Stimulated activated CD8-positive, alpha-beta memory T cell treated with anti-CD3 and anti-CD28 coated beads, Interleukin-12 subunit alpha, Interleukin-12 subunit beta, amount 100 ng/mL, for 1 hour (primary cell): ENCODE measurements at regions not wholly inside any gene's neighbourhood (a gene's known extent, or its start where the extent isn't known, plus 50 kb on each side); places are given as distances from the start of the nearest gene placed in this dataset.

ENCODE experiments used
- DNase-seq: peaks from one replicate; pipeline ENCODE4 v3.0.0-alpha.2; 2020; ENCODE audit warnings: low read depth

GRCh38 chr1:235027076-235027861 lies 101.4 kb downstream of the TOMM20 start:
- no peak for DNase-seq

- DNase-seq, result no peak
These were observed 103.1 kb downstream of the TOMM20 start for GRCh38 chr1:235025422-235025984.

GRCh38 chr1:235024711-235025421 lies 103.8 kb downstream of the TOMM20 start:
- no peak for DNase-seq

GRCh38 chr1:235023711-235024439 lies 104.8 kb downstream of the TOMM20 start:
- no peak for DNase-seq

- no peak for DNase-seq
These were observed 105.5 kb downstream of the TOMM20 start for GRCh38 chr1:235022981-235023710.

GRCh38 chr1:235022341-235022980 lies 106.2 kb downstream of the TOMM20 start:
- no peak for DNase-seq

GRCh38 chr1:235021815-235022214 lies 106.8 kb downstream of the TOMM20 start:
- no peak for DNase-seq

GRCh38 chr1:235021321-235021720 lies 107.3 kb downstream of the TOMM20 start:
- DNase-seq, result no peak

GRCh38 chr1:235019961-235020360 lies 108.7 kb downstream of the TOMM20 start:
- DNase-seq, result no peak

- no peak for DNase-seq
These were observed 109.2 kb downstream of the TOMM20 start for GRCh38 chr1:235019471-235019870.

GRCh38 chr1:235018720-235019444 lies 109.8 kb downstream of the TOMM20 start:
- no peak for DNase-seq

- no peak for DNase-seq
These were observed 110.5 kb downstream of the TOMM20 start for GRCh38 chr1:235018161-235018560.

- no peak for DNase-seq
These were observed 110.9 kb downstream of the TOMM20 start for GRCh38 chr1:235017719-235018118.

- DNase-seq, result no peak
These were observed 111.4 kb downstream of the TOMM20 start for GRCh38 chr1:235017191-235017590.

- DNase-seq, result no peak
These were observed 113.2 kb downstream of the TOMM20 start for GRCh38 chr1:235015291-235015985.

- DNase-seq, result no peak
These were observed 113.9 kb downstream of the TOMM20 start for GRCh38 chr1:235014756-235015155.

GRCh38 chr1:235013512-235013911 lies 115.1 kb downstream of the TOMM20 start:
- DNase-seq, result no peak

GRCh38 chr1:235012436-235013210 lies 116.0 kb downstream of the TOMM20 start:
- DNase-seq, result no peak
